ENCODE measurements at regions not wholly inside any gene's neighbourhood (a gene's known extent, or its start where the extent isn't known, plus 50 kb on each side); places are given as distances from the start of the nearest gene placed in this dataset.

DNA sequence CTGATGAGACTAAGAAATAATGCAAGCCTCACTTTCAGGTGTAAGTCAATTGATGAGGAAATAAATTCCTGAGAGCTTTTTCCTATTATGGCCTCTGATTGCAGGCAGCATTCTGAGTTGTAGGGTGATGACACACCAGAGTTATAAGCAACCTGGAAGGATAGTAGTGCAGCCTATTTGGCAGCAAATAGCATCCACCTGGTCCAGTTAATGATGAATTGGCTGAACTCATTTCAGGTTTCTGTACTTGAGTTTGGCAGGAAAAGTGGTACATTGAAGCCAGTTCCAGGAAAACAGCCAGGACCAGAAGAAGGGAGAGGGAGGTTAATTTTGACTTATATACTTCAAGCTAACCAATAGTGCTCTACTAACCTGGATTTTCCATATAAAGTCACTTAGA, 316.8 kb downstream of the NAF1 start:
- H2BK20ac ChIP-seq (ENCODE audit: low read length), result no peak overlapping the region
- no peaks in the 10 kb centered on the region for H3K27me3 ChIP-seq (replicated peaks in 1 of 4; ENCODE audit: control insufficient read depth in 3 of 4, extremely low read depth in 1 of 4, insufficient read depth in 3 of 4, low read length in 3 of 4)
- H4K5ac ChIP-seq (ENCODE audit: insufficient read length, low read depth, low read length), result no peak overlapping the region
- no peak for TF ChIP-seq YY1 (IDR thresholded peaks at IDR 0.05; ENCODE audit: low read depth, low read length)
- no peak for TF ChIP-seq TBP (IDR thresholded peaks at IDR 0.05; ENCODE audit: low read depth, low read length)
- TF ChIP-seq KDM1A (IDR thresholded peaks at IDR 0.05; ENCODE audit: borderline replicate concordance, low read length), result no peak
- TF ChIP-seq SIN3A (conservative IDR thresholded peaks at IDR 0.05 in 1 of 2, IDR thresholded peaks at IDR 0.05 in 1 of 2; ENCODE audit: low read depth in 1 of 2, low read length in 2 of 2), result no peak
- no peak for TF ChIP-seq BCL11A (IDR thresholded peaks at IDR 0.05; ENCODE audit: low read depth in 2 of 2, low read length in 2 of 2)
- TF ChIP-seq POLR2AphosphoS5 (IDR thresholded peaks at IDR 0.05; ENCODE audit: low read depth, low read length), result no peak
- TF ChIP-seq HDAC6 (IDR thresholded peaks at IDR 0.05; ENCODE audit: low read depth, low read length), result no peak
- no peak for TF ChIP-seq CBX8 (IDR thresholded peaks at IDR 0.05; ENCODE audit: borderline replicate concordance, low read depth, low read length)
- TF ChIP-seq, protein P1, sequence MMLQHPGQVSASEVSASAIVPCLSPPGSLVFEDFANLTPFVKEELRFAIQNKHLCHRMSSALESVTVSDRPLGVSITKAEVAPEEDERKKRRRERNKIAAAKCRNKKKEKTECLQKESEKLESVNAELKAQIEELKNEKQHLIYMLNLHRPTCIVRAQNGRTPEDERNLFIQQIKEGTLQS (IDR thresholded peaks at IDR 0.05; ENCODE audit: insufficient read depth, low read depth, low read length), result no peak
- no peak for TF ChIP-seq SUZ12 (IDR thresholded peaks at IDR 0.05; ENCODE audit: low read length)
- TF ChIP-seq POU5F1 (IDR thresholded peaks at IDR 0.05; ENCODE audit: low read depth, low read length), result no peak
- TF ChIP-seq JUND (IDR thresholded peaks at IDR 0.05; ENCODE audit: low read length), result no peak
- no peak for TF ChIP-seq GTF2F1 (IDR thresholded peaks at IDR 0.05; ENCODE audit: borderline replicate concordance, low read depth, low read length)
- TF ChIP-seq, protein P2, sequence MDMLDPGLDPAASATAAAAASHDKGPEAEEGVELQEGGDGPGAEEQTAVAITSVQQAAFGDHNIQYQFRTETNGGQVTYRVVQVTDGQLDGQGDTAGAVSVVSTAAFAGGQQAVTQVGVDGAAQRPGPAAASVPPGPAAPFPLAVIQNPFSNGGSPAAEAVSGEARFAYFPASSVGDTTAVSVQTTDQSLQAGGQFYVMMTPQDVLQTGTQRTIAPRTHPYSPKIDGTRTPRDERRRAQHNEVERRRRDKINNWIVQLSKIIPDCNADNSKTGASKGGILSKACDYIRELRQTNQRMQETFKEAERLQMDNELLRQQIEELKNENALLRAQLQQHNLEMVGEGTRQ (IDR thresholded peaks at IDR 0.05; ENCODE audit: low read length), result no peak
- H4K20me1 ChIP-seq (replicated peaks in 1 of 2; ENCODE audit: control insufficient read depth in 1 of 2, insufficient read depth in 2 of 2, low read length in 2 of 2), result no peaks in the 10 kb centered on the region
- H2AK5ac ChIP-seq (ENCODE audit: low read depth, low read length), result no peak overlapping the region
- H3K4me1 ChIP-seq (replicated peaks in 1 of 4; ENCODE audit: control insufficient read depth in 3 of 4, insufficient read depth in 4 of 4, low read length in 3 of 4), result no peaks in the 10 kb centered on the region
- H3K79me1 ChIP-seq (ENCODE audit: low read depth, low read length), result no peaks in the 10 kb centered on the region
- H3K18ac ChIP-seq (ENCODE audit: extremely low read depth, low read length), result no peak overlapping the region
- H2BK5ac ChIP-seq (ENCODE audit: low read depth, low read length), result no peak overlapping the region
- H3K79me2 ChIP-seq (ENCODE audit: control insufficient read depth in 1 of 2, insufficient read depth in 2 of 2, low read length in 2 of 2), result no peaks in the 10 kb centered on the region
- no peak overlapping the region for H2BK120ac ChIP-seq (replicated peaks; ENCODE audit: low read depth, low read length)
- H2BK15ac ChIP-seq (ENCODE audit: low read length), result no peak overlapping the region
- ChIA-PET CTCF (ENCODE audit: partially characterized antibody) (interaction anchor here (0.6 to 1.3 kb wide), 5 partner anchors 13 to 1115 kb away, joined by 3 to 4 read pairs (median 3); no protein-coding TSS in a partner anchor), POLR2A (ENCODE audit: partially characterized antibody) (no interaction called here)
- no peak overlapping the region for H3K4ac ChIP-seq (replicated peaks; ENCODE audit: insufficient read length, low read depth, low read length)
- no peak overlapping the region for H3K9ac ChIP-seq (replicated peaks in 1 of 4; ENCODE audit: extremely low read depth in 1 of 4, low read depth in 3 of 4, low read length in 3 of 4)
- no peak overlapping the region for H4K8ac ChIP-seq (ENCODE audit: extremely low read depth, insufficient read depth, low read length)
- H4K91ac ChIP-seq (replicated peaks; ENCODE audit: insufficient read length, low read length), result no peak overlapping the region
- no peak overlapping the region for H3K23ac ChIP-seq (ENCODE audit: insufficient read length)
- H3K36me3 ChIP-seq (ENCODE audit: control insufficient read depth in 2 of 4, insufficient read depth in 4 of 4, low read length in 3 of 4), result no peaks in the 10 kb centered on the region
- no peak overlapping the region for H3K4me2 ChIP-seq (ENCODE audit: insufficient read depth in 1 of 2, low read depth in 2 of 2, low read length in 2 of 2)
- no peak overlapping the region for H3K27ac ChIP-seq (ENCODE audit: low read depth, low read length)
- H3K23me2 ChIP-seq (ENCODE audit: low read depth, low read length), result no peaks in the 10 kb centered on the region
- H2BK12ac ChIP-seq (ENCODE audit: low read depth, low read length), result no peak overlapping the region
- H2AFZ ChIP-seq (ENCODE audit: low read length), result no peak overlapping the region
- no peak overlapping the region for H3K14ac ChIP-seq (ENCODE audit: insufficient read length)
- no peak overlapping the region for H3K4me3 ChIP-seq (ENCODE audit: extremely low read depth in 1 of 4, insufficient read depth in 2 of 4, low read depth in 3 of 4, low read length in 4 of 4)
- H3K56ac ChIP-seq (replicated peaks; ENCODE audit: insufficient read length, low read depth, low read length), result no peak overlapping the region
- no peak for FAIRE-seq
- H3K9me3 ChIP-seq (ENCODE audit: insufficient read depth in 2 of 2, low read depth in 1 of 2, low read length in 1 of 2), result peaks cover 0 to 6% of the 10 kb centered on the region in 2 experiments; a peak in 1 of 4 replicates
- no peak for DNase-seq (ENCODE audit: low read depth in 1 of 2, low spot score in 2 of 2)

Data from H1 (cell line).